ENCODE measurements at regions not wholly inside any gene's neighbourhood (a gene's known extent, or its start where the extent isn't known, plus 50 kb on each side); places are given as distances from the start of the nearest gene placed in this dataset.

DNA sequence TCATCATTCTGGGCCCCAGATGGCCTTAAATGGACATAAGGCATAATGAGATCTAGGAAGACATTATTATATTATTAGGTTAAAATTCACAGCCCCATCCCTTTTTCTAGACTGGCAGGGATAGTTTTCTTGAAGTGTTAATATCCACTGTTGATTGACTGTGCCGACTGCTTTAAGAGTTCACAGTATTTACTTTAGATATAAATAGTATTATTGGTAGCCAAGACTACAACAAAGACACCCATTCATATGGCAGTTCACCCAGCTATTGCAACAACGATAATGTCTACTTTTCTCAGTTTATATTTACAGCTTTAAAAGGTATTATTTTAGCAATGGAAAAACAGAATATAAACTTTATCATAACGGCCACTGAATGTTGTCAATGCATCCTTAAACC is 922.2 kb upstream of the POU3F4 start:
- Mint-ChIP-seq H3K4me3 (no peak overlapping the region), H3K4me1 (ENCODE audit: low read depth) (no peaks in the 10 kb centered on the region), H3K27me3 (no peaks in the 10 kb centered on the region), H3K9me3 (no peaks in the 10 kb centered on the region), H3K36me3 (ENCODE audit: low read depth) (no peaks in the 10 kb centered on the region), H3K27ac (no peak overlapping the region)
- ChIA-PET POLR2A (no interaction called here), CTCF (no interaction called here)
- DNase-seq, result no peak
- no peak for ATAC-seq
- intact Hi-C loops (cut with micrococcal nuclease), result no loop called here
- TF ChIP-seq, protein P1, sequence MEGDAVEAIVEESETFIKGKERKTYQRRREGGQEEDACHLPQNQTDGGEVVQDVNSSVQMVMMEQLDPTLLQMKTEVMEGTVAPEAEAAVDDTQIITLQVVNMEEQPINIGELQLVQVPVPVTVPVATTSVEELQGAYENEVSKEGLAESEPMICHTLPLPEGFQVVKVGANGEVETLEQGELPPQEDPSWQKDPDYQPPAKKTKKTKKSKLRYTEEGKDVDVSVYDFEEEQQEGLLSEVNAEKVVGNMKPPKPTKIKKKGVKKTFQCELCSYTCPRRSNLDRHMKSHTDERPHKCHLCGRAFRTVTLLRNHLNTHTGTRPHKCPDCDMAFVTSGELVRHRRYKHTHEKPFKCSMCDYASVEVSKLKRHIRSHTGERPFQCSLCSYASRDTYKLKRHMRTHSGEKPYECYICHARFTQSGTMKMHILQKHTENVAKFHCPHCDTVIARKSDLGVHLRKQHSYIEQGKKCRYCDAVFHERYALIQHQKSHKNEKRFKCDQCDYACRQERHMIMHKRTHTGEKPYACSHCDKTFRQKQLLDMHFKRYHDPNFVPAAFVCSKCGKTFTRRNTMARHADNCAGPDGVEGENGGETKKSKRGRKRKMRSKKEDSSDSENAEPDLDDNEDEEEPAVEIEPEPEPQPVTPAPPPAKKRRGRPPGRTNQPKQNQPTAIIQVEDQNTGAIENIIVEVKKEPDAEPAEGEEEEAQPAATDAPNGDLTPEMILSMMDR (IDR thresholded peaks at IDR 0.05), result no peak

DNA sequence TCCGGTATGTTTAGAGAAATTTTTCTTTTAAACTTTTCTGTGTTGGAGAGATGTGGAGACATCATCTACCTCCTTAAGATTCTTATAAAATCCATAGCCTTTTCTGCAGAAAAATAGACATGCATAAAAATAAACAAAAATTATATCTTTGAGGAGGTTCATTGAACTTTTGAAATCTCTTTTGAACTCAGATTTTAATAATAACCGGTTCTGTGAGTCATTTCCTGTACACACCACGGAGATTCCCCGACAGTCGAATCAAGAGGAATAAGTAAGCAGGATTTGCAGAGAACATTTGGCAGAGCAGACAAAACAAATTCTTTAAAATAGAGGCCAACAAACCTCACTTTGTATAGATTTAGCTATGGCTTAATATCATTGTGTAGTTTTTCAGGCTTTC is 918.7 kb upstream of the POU3F4 start:
- ChIA-PET POLR2A (no interaction called here), CTCF (no interaction called here)
- H3K27ac Mint-ChIP-seq, result no peak overlapping the region

GRCh38 chrX:82591421-82591820 is 916.7 kb upstream of the POU3F4 start:
- ChIA-PET CTCF (no interaction called here), POLR2A (no interaction called here)
- peaks cover 2% of the 10 kb centered on the region for H3K9me3 Mint-ChIP-seq
- DNase-seq, result no peak
- H3K36me3 Mint-ChIP-seq (ENCODE audit: low read depth), result no peaks in the 10 kb centered on the region
- H3K27ac Mint-ChIP-seq, result no peak overlapping the region
- no peaks in the 10 kb centered on the region for H3K27me3 Mint-ChIP-seq
- intact Hi-C loops (cut with micrococcal nuclease), result no loop called here
- TF ChIP-seq, protein P1 (IDR thresholded peaks at IDR 0.05), result no peak
- H3K4me1 Mint-ChIP-seq (ENCODE audit: low read depth), result no peaks in the 10 kb centered on the region
- no peak overlapping the region for H3K4me3 Mint-ChIP-seq
- ATAC-seq, result no peak

More for the DNA sequence above, 918.7 kb upstream of the POU3F4 start:
- intact Hi-C loops (cut with micrococcal nuclease), result no loop called here
- TF ChIP-seq, protein P1 (IDR thresholded peaks at IDR 0.05), result no peak
- no peaks in the 10 kb centered on the region for H3K27me3 Mint-ChIP-seq
- DNase-seq (no peak), ATAC-seq (no peak)
- H3K36me3 Mint-ChIP-seq (ENCODE audit: low read depth), result no peaks in the 10 kb centered on the region
- no peak overlapping the region for H3K4me3 Mint-ChIP-seq
- no peaks in the 10 kb centered on the region for H3K4me1 Mint-ChIP-seq (ENCODE audit: low read depth)
- H3K9me3 Mint-ChIP-seq, result peaks cover 2% of the 10 kb centered on the region

DNA sequence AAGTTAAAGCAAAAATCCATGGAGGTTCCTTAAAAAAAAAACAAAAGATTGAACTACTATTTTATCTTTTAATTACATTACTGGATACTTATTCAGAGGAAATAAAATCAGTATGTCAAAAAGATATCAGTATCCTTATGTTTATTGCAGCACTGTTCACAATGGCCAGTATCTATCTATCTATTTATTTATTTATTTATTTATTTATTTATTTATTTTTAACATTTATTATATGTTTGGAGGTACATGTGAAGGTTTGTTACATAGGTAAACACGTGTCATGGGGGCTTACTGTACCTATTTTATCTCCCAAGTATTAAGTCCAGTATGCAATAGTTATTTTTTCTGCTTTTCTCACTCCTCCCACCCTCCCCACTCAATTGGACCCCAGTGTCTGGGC is 881.1 kb upstream of the POU3F4 start:
- ATAC-seq, result no peak
- Mint-ChIP-seq H3K9me3 (no peaks in the 10 kb centered on the region), H3K27ac (no peak overlapping the region), H3K4me1 (ENCODE audit: low read depth) (no peaks in the 10 kb centered on the region), H3K27me3 (no peaks in the 10 kb centered on the region), H3K4me3 (no peak overlapping the region), H3K36me3 (ENCODE audit: low read depth) (no peaks in the 10 kb centered on the region)
- intact Hi-C loops (cut with micrococcal nuclease), result no loop called here
- ChIA-PET CTCF (no interaction called here), POLR2A (no interaction called here)
- TF ChIP-seq, protein P1 (IDR thresholded peaks at IDR 0.05), result no peak
- no peak for DNase-seq

GRCh38 chrX:82627568-82627967 is 880.5 kb upstream of the POU3F4 start:
- TF ChIP-seq, protein P1 (IDR thresholded peaks at IDR 0.05), result no peak
- H3K4me1 Mint-ChIP-seq (ENCODE audit: low read depth), result no peaks in the 10 kb centered on the region

More at GRCh38 chrX:82627568-82627967, 880.5 kb upstream of the POU3F4 start:
- ATAC-seq (no peak), DNase-seq (no peak)
- Mint-ChIP-seq H3K9me3 (no peaks in the 10 kb centered on the region), H3K4me3 (no peak overlapping the region), H3K27ac (no peak overlapping the region), H3K27me3 (no peaks in the 10 kb centered on the region), H3K36me3 (ENCODE audit: low read depth) (no peaks in the 10 kb centered on the region)
- intact Hi-C loops (cut with micrococcal nuclease), result no loop called here
- CTCF ChIA-PET, result no interaction called here
- POLR2A ChIA-PET, result no interaction called here
